ENCODE measurements at regions not wholly inside any gene's neighbourhood (a gene's known extent, or its start where the extent isn't known, plus 50 kb on each side); places are given as distances from the start of the nearest gene placed in this dataset.

GRCh38 chr14:86997271-86997670 is 995.7 kb downstream of the GALC start:
- TF ChIP-seq POLR2AphosphoS5 (IDR thresholded peaks at IDR 0.05; ENCODE audit: low read depth, low read length) (no peak), FOXP2 (optimal IDR thresholded peaks at IDR 0.05; ENCODE audit: borderline replicate concordance, extremely low read depth, extremely low read length, insufficient read depth) (no peak), TAF1 (IDR thresholded peaks at IDR 0.05; ENCODE audit: borderline replicate concordance, insufficient read depth, low read length) (no peak), SIN3A (IDR thresholded peaks at IDR 0.05; ENCODE audit: borderline replicate concordance, insufficient read depth, low read length) (no peak)
- TF ChIP-seq, protein P1, sequence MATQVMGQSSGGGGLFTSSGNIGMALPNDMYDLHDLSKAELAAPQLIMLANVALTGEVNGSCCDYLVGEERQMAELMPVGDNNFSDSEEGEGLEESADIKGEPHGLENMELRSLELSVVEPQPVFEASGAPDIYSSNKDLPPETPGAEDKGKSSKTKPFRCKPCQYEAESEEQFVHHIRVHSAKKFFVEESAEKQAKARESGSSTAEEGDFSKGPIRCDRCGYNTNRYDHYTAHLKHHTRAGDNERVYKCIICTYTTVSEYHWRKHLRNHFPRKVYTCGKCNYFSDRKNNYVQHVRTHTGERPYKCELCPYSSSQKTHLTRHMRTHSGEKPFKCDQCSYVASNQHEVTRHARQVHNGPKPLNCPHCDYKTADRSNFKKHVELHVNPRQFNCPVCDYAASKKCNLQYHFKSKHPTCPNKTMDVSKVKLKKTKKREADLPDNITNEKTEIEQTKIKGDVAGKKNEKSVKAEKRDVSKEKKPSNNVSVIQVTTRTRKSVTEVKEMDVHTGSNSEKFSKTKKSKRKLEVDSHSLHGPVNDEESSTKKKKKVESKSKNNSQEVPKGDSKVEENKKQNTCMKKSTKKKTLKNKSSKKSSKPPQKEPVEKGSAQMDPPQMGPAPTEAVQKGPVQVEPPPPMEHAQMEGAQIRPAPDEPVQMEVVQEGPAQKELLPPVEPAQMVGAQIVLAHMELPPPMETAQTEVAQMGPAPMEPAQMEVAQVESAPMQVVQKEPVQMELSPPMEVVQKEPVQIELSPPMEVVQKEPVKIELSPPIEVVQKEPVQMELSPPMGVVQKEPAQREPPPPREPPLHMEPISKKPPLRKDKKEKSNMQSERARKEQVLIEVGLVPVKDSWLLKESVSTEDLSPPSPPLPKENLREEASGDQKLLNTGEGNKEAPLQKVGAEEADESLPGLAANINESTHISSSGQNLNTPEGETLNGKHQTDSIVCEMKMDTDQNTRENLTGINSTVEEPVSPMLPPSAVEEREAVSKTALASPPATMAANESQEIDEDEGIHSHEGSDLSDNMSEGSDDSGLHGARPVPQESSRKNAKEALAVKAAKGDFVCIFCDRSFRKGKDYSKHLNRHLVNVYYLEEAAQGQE (IDR thresholded peaks at IDR 0.05; ENCODE audit: insufficient read depth in 1 of 2, low read depth in 2 of 2, low read length in 2 of 2): no peak

- TF ChIP-seq, protein P1 (IDR thresholded peaks at IDR 0.05; ENCODE audit: insufficient read depth in 1 of 2, low read depth in 2 of 2, low read length in 2 of 2): no peak
- no peak for TF ChIP-seq POLR2AphosphoS5 (IDR thresholded peaks at IDR 0.05; ENCODE audit: low read depth, low read length)
- TF ChIP-seq FOXP2 (optimal IDR thresholded peaks at IDR 0.05; ENCODE audit: borderline replicate concordance, extremely low read depth, extremely low read length, insufficient read depth): no peak
- no peak for TF ChIP-seq TAF1 (IDR thresholded peaks at IDR 0.05; ENCODE audit: borderline replicate concordance, insufficient read depth, low read length)
- no peak for TF ChIP-seq SIN3A (IDR thresholded peaks at IDR 0.05; ENCODE audit: borderline replicate concordance, insufficient read depth, low read length)
Measured at GRCh38 chr14:86990396-86990795, 1002.6 kb downstream of the GALC start.

- TF ChIP-seq TAF1 (IDR thresholded peaks at IDR 0.05; ENCODE audit: borderline replicate concordance, insufficient read depth, low read length) (no peak), POLR2AphosphoS5 (IDR thresholded peaks at IDR 0.05; ENCODE audit: low read depth, low read length) (no peak), SIN3A (IDR thresholded peaks at IDR 0.05; ENCODE audit: borderline replicate concordance, insufficient read depth, low read length) (no peak), FOXP2 (optimal IDR thresholded peaks at IDR 0.05; ENCODE audit: borderline replicate concordance, extremely low read depth, extremely low read length, insufficient read depth) (no peak)
- TF ChIP-seq, protein P1 (IDR thresholded peaks at IDR 0.05; ENCODE audit: insufficient read depth in 1 of 2, low read depth in 2 of 2, low read length in 2 of 2): no peak
Measured at GRCh38 chr14:86989285-86989684, 1003.7 kb downstream of the GALC start.

- TF ChIP-seq POLR2AphosphoS5 (IDR thresholded peaks at IDR 0.05; ENCODE audit: low read depth, low read length) (no peak), SIN3A (IDR thresholded peaks at IDR 0.05; ENCODE audit: borderline replicate concordance, insufficient read depth, low read length) (no peak), TAF1 (IDR thresholded peaks at IDR 0.05; ENCODE audit: borderline replicate concordance, insufficient read depth, low read length) (no peak), FOXP2 (optimal IDR thresholded peaks at IDR 0.05; ENCODE audit: borderline replicate concordance, extremely low read depth, extremely low read length, insufficient read depth) (no peak)
- TF ChIP-seq, protein P1 (IDR thresholded peaks at IDR 0.05; ENCODE audit: insufficient read depth in 1 of 2, low read depth in 2 of 2, low read length in 2 of 2): no peak
Measured at GRCh38 chr14:86987966-86988365, 1005.0 kb downstream of the GALC start.

DNA sequence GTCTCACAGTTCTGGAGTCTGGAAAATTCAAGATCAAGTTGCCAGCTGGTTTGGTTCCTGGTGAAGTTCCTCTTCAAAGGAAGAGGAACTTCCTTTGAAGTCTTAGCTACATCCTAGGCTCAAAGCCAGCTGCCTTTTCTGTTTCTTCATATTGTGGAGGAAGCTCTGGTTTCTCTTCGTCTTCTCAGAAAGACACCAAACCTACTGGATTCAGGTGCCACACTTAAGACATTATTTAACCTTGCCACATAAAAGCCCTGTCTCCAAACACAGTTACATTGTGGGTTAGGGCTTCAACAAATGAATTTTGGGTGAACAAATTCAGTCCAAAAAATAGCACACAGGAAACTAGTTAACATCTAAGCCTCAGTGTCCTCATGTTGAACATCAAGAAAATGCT is 1019.8 kb downstream of the GALC start:
- TF ChIP-seq SIN3A (IDR thresholded peaks at IDR 0.05; ENCODE audit: borderline replicate concordance, insufficient read depth, low read length) (no peak), POLR2AphosphoS5 (IDR thresholded peaks at IDR 0.05; ENCODE audit: low read depth, low read length) (no peak), FOXP2 (optimal IDR thresholded peaks at IDR 0.05; ENCODE audit: borderline replicate concordance, extremely low read depth, extremely low read length, insufficient read depth) (no peak), TAF1 (IDR thresholded peaks at IDR 0.05; ENCODE audit: borderline replicate concordance, insufficient read depth, low read length) (no peak)
- TF ChIP-seq, protein P1 (IDR thresholded peaks at IDR 0.05; ENCODE audit: insufficient read depth in 1 of 2, low read depth in 2 of 2, low read length in 2 of 2): no peak

All from PFSK-1 (cell line).